Body of pancreas (tissue), 4 donors: ENCODE measurements at regions not wholly inside any gene's neighbourhood (a gene's known extent, or its start where the extent isn't known, plus 50 kb on each side); places are given as distances from the start of the nearest gene placed in this dataset.

Experiments used
- CTCF ChIP-seq, 7 experiments: fragments of 450-650 bp in 4 of 7; fragments of 200-600 bp in 3 of 7; sonication (generic) in 3 of 7; IDR thresholded peaks; one replicate each; pipeline ENCODE4 v1.5.1; 2016 to 2019; ENCODE audit warnings: antibody characterized with exemption in 7 of 7
- POLR2A ChIP-seq, 3 donors: fragments of 450-650 bp; IDR thresholded peaks; one replicate each; pipeline ENCODE4 v1.6.1; 2016; ENCODE audit warnings: antibody characterized with exemption in 3 of 3, mild to moderate bottlenecking in 2 of 3

- no peak for TF ChIP-seq POLR2A (IDR thresholded peaks at IDR 0.05)
- TF ChIP-seq CTCF (IDR thresholded peaks at IDR 0.05) = no peak
These were observed 690.1 kb upstream of the KLHL29 start for GRCh38 chr2:22694856-22695255.
